C4-2B (cell line): ENCODE measurements at regions not wholly inside any gene's neighbourhood (a gene's known extent, or its start where the extent isn't known, plus 50 kb on each side); places are given as distances from the start of the nearest gene placed in this dataset.

ENCODE experiments used
- H3K27ac ChIP-seq: fragments of 450-650 bp; 2 replicates; pipeline ENCODE4 v1.5.1; 2017
- CTCF ChIP-seq: fragments of 450-650 bp; conservative IDR thresholded peaks from 2 replicates; pipeline ENCODE4 v1.5.1; 2017; ENCODE audit warnings: mild to moderate bottlenecking
- ZFX ChIP-seq: fragments of 450-650 bp; IDR thresholded peaks from 2 replicates; pipeline ENCODE4 v1.6.1; 2017

DNA sequence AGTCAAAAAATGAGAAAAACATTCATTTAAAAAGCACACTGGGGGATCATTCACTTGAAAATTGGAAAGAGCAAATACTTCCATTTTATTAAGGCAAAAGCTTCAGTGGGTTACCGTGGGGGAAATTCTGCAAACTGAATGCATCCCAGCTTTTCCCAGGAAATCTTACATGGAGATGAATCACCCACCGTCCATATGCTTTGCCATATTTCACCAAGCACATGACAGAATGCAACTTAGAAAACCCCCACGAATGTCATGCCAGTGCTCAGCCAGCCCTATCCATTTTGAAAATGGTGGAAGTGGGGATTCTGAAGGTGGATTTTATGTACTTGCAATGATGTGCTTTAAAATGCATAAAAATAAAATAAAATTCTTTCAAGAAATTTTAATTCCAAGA lies 485.5 kb upstream of the ID2 start:
- H3K27ac ChIP-seq = no peak overlapping the region
- TF ChIP-seq CTCF (no peak), ZFX (no peak)

- no peak overlapping the region for H3K27ac ChIP-seq
- TF ChIP-seq ZFX (no peak), CTCF (no peak)
These were observed 484.8 kb upstream of the ID2 start for GRCh38 chr2:8197101-8197500.

GRCh38 chr2:8197825-8198224 lies 484.0 kb upstream of the ID2 start:
- no peak overlapping the region for H3K27ac ChIP-seq
- TF ChIP-seq ZFX = no peak
- TF ChIP-seq CTCF = no peak

- no peak overlapping the region for H3K27ac ChIP-seq
- TF ChIP-seq ZFX (no peak), CTCF (no peak)
These were observed 483.0 kb upstream of the ID2 start for GRCh38 chr2:8198766-8199382.

- no peak overlapping the region for H3K27ac ChIP-seq
- no peak for TF ChIP-seq CTCF
- no peak for TF ChIP-seq ZFX
These were observed 479.7 kb upstream of the ID2 start for GRCh38 chr2:8202132-8202531.

DNA sequence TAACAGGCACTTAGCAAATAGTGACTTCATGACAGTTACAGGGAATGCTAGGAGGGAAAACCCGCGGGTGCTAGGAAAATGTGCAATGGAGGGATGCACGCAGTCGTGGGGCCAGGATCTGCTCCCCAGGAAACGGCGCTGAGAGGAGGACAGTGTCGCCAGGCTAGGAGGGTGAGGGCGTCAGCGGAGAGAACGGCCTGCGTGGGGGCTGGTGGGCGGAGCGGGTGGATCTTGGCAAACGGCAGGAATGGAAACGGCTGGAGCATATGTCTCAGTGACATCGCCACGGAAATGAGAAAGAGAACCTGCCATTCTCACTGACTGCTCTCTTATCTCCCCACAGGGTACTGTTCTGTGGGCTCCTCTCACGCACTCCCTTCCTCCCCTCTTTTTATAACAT lies 478.5 kb upstream of the ID2 start:
- H3K27ac ChIP-seq = no peak overlapping the region
- TF ChIP-seq ZFX (no peak), CTCF (no peak)

- H3K27ac ChIP-seq = no peak overlapping the region
- no peak for TF ChIP-seq ZFX
- no peak for TF ChIP-seq CTCF
These were observed 477.1 kb upstream of the ID2 start for GRCh38 chr2:8204711-8205110.
